GM12872 (cell line): ENCODE measurements at regions not wholly inside any gene's neighbourhood (a gene's known extent, or its start where the extent isn't known, plus 50 kb on each side); places are given as distances from the start of the nearest gene placed in this dataset.

Experiments
- TF ChIP-seq, protein P1 (sequence below): IDR thresholded peaks from 3 replicates; pipeline ENCODE4 v1.5.1; 2011; ENCODE audit warnings: low read depth, mild to moderate bottlenecking, low read length, moderate library complexity; ENCODE audit not compliant: insufficient read depth

GRCh38 chr19:29029268-29029958 is 183.5 kb downstream of the UQCRFS1 start:
- TF ChIP-seq, protein P1, sequence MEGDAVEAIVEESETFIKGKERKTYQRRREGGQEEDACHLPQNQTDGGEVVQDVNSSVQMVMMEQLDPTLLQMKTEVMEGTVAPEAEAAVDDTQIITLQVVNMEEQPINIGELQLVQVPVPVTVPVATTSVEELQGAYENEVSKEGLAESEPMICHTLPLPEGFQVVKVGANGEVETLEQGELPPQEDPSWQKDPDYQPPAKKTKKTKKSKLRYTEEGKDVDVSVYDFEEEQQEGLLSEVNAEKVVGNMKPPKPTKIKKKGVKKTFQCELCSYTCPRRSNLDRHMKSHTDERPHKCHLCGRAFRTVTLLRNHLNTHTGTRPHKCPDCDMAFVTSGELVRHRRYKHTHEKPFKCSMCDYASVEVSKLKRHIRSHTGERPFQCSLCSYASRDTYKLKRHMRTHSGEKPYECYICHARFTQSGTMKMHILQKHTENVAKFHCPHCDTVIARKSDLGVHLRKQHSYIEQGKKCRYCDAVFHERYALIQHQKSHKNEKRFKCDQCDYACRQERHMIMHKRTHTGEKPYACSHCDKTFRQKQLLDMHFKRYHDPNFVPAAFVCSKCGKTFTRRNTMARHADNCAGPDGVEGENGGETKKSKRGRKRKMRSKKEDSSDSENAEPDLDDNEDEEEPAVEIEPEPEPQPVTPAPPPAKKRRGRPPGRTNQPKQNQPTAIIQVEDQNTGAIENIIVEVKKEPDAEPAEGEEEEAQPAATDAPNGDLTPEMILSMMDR: no peak

DNA sequence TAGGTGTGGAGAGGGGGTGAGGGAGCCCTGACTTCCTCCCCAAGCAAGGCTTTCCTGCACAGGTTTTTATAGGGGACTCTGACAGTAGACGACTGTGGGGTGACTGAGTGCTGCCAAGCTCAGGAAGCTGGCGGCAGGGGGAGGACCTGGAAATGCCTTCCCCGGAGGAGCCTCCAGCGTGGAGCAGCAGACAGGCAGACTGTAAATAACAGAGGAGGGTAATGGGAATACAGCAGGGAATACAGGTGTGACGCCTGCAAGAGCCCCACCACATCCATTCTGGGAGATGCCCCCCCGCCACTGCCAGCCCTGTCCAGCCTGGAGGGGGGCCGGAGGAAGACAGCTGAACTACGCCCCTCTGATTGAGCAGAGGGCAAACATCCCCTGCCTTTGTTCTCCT is 190.4 kb downstream of the UQCRFS1 start:
- TF ChIP-seq, protein P1: no peak

DNA sequence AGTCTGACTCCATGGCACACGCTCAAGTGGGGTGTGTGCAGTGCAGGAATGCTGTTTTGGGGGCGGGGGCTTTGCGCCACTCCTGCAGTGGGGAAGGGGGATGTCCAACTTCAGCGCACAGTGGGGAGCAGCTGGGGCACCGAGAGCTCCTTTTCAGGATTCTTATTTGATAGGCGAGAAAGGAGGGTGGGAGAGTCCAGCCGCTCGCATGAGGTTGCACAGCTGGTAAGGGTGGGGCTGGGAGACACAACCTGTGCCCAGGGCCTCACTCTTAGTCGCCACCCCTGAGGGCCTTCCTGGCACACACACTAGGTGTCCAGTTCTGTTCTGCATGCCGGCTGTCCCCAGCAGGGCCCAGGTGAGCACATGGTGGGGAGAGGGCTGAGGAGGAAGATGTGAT is 190.8 kb downstream of the UQCRFS1 start:
- TF ChIP-seq, protein P1: no peak

- TF ChIP-seq, protein P1: no peak
Observed at GRCh38 chr19:29021232-29021916, 191.6 kb downstream of the UQCRFS1 start.

- TF ChIP-seq, protein P1: no peak
Observed at GRCh38 chr19:29019403-29019802, 193.5 kb downstream of the UQCRFS1 start.

GRCh38 chr19:29018542-29018941 is 194.4 kb downstream of the UQCRFS1 start:
- TF ChIP-seq, protein P1: no peak

GRCh38 chr19:29017788-29018187 is 195.2 kb downstream of the UQCRFS1 start:
- TF ChIP-seq, protein P1: no peak
